Stimulated activated CD8-positive, alpha-beta memory T cell treated with anti-CD3 and anti-CD28 coated beads, Interleukin-12 subunit alpha, Interleukin-12 subunit beta, amount 100 ng/mL, for 1 hour (primary cell): ENCODE measurements at regions not wholly inside any gene's neighbourhood (a gene's known extent, or its start where the extent isn't known, plus 50 kb on each side); places are given as distances from the start of the nearest gene placed in this dataset.
"Not testable (repeated sequence)": the region's sequence is repeated elsewhere in the genome, so short reads cannot be mapped to it uniquely, and the experiment has no call there.

Experiments used
- DNase-seq: peaks from one replicate; pipeline ENCODE4 v3.0.0-alpha.2; 2020; ENCODE audit warnings: low read depth

DNA sequence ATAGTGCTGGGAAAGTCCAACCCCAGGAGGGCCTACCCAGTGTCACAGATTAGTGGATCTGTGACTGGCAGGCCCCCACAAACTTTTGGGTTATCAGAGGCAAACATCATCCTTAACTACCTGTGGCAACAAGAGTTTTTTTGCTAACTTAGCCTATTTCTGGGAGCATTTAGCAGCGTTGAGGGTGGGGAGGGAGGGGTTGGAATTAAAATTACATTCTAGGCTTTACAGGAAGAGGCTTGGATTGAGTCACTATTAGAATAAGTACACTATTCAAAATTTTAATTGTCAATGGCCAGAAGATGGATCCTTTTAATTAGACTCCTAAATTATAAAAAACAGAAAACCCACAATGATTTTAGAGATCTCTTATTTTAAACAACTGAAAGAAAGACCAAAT is 267.9 kb upstream of the NPSR1 start:
- no peak for DNase-seq

DNA sequence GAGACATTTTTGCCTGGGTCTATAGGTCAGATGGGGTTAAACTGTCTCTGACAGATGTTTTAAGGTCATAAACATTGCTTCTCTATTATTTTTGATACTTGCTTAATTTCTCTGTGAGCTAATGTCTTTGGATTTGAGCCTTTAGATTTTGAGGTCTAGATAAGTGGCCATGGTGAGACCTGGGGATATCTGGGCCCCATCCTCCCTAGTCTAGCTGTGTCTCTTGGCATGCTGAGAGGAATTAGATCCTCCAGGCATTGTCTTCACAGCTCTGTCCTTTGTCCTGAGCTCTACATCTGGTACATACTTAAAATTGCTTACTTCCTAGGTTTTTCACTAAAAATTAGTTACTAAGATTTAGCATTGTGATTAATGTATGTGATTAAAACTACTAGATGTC is 265.0 kb upstream of the NPSR1 start:
- DNase-seq, result no peak

DNA sequence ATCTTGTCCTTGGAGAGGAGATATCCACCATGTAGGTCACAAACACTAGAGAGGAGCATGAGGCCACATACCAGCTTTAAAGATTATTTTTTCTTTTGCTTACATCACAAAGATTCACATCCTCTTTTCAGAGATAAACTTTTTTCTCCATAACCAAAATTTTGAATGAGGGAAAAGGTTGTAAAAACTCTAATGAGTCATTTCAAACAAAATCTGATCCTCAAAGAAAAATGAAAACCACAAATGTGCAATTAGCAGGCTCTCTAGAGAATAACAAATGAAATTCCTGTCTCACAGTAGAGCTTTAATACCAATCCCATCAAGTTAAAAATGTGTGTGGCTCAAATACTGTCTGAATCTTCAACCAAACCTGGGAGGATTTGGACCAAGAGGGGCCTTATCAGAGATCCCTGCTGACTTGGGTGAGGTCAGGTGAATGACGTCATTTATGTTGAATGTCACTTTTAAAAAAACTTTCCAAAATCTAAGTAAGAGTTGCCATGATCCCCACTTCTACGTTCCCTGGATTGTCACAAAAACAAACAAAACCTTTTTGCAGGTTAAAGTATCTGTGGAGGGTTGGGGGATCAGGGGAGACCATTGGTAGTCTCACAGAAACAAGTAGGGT is 261.5 kb upstream of the NPSR1 start:
- no peak for DNase-seq

DNA sequence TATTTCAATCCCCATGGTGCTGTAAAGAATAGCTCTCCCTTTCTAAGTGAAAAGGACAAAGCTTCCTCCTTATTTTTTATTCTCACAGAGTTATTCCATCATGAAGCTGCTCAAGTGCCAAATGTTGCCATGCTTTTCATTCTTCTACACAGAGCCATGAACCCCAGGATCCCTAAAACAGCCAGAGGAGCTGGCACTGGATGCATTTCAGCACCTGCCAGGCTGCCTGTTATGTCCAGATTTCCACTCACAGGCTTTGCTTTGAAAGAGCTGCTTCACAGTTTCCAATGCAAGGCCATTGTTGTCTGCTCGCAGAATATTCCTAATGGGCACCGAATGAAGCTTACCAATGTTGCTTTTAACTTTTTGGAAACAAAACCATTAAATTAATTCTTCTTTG is 256.2 kb upstream of the NPSR1 start:
- no peak for DNase-seq

DNA sequence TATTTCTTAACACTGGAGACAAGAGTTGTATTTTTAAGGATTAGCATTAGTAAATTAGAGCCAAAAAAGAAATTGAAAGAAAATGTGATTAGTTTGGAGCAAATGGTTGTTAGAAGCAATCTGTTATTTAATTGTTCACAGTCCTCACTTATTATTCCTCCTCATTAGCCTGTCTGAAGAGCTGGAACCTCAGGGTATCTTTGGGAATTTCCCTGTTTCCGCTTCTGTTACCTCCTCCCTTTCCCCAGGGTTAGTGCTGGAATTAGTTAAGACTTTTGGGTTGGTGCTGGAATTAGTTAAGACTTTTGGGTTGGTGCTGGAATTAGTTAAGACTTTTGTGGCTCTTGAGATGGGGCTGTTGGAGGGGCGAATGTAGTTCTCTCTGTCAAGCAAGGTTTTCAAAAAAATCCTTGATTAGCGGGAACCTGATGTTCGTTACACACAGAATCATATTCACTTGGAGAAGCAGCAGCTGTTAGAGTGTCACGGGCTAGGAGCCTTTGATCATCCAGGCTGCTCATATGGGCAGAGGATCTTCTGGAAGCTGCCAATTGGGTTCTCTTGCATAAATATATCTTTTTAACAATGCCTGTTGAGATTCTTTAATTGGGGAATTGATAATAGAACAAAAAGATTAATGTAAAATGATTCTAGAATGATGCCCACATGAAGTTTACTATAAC is 251.0 kb upstream of the NPSR1 start:
- no peak for DNase-seq

DNA sequence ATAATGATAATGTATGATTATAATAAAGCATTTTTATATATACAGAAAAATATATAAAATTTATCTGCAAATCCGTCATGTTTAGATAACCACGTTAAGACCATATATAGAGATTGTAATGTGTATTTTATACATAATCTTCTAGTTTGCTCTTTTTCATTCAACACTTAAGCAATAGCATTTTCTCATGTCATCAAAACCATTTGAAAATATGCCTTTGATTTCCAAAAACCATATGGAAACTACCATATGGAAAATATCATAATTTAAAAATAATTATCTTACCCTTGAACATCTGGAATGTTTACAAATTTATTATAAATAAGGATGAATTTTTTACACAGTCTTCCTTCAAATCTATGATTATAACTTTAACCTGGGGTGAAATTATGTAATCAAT is 250.4 kb upstream of the NPSR1 start:
- DNase-seq, result no peak

DNA sequence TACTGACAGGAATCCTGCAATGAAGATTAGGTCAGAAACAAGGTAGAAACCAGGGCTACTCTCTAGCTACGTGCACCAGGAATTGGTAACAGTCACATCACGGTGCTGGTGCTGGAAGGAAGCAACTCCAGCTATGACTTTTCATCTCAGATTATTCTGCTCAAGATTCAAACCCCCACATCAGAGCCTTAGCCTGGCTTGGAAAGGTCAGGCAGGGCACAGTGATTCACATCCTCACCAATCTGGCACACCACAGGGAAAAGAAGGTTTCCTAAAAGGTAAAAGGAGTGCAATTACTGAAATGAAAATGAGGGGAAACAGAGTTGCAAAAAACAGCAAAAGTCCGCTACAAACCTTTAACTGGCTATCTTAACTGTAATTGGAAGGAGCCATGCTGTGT is 240.2 kb upstream of the NPSR1 start:
- no peak for DNase-seq

DNA sequence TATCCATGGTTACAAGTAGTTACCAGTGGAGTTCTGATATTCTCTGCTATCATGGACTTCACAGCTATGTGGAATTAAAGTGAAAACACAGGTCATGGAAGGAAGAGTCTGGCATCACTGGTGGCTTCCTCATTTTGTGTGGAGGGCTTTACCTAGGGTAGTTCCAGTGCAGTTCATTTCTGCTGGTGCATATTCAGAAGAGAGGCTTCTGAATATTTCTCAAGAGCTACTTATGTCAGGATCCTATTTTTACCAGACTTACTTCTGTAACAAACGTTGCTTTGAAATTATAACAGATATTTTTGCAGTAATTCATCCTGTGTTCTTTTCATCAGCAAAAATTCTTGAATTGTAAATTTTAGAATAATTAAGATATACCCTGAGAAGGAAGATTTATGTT is 236.5 kb upstream of the NPSR1 start:
- DNase-seq, result no peak

DNA sequence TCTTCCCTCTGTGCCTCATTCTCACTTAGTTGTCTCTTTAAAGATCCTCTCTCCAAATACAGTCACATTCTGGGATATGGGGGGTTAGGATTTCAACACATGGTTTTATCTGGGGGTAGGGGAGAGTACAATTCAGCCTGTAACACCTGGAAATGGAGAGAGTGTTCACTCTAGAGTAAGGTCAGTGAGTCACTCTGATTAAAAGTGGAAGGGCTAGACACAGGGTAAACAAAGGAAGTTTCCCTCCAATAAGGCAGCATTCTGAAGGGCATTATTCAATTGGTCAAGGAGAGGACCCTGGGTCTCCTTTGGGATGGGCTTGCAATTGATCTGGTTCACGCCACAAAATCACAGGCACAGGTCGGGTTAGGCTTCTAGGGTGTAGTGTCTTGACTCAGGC is 232.8 kb upstream of the NPSR1 start:
- no peak for DNase-seq

DNA sequence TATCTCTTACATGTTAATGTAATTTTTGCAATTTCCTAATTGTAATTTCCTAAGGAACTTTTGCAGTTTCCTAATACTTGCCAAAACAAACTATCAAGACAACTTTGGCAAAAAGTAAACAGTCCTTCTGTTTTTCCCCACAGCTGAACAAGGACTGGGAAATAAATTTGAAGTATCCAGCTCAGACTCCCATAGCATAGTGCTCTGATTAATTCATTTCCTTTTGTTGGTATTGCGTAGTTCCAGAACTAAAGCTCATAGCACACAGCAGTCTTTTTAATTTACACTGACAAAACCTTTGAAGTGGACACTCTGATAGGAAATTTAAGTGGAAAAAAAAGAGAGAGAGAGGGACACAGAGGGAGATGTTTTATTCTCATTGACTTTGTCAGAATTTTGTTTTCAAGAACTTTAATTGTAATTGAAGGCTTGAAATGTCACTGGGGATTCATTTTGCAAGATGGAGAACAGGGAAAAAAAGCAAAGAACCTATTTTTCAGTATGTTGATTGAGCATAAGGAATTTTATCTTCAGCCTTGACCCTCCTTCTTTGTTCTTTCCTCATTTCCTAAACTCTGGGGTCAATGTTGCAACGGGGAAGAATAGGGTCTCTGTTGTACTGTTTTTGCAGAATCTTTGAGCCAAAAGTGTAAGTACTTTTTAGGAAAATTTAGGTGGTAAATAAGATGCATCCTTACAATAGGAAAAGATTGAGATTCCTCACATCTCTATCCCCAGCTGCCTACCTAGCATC is 232.2 kb upstream of the NPSR1 start:
- DNase-seq, result no peak

DNA sequence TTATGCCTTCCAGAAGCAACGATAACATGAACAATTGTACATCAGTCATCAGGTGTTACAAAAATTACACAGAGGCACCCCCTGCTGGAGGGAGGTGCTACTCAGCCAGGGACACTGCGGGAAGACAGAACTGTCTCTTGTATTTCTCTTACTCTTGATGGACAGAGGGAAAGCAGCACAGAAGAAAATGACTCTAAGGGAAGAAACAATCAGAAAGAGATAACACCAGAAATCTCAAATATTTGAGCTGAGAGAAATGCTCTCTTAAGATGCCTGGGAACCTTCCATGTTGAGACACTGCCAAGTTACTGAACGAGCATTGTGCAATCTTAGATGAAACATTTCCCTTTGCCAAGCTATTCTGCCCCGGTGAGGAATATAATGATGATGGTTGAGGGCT is 227.6 kb upstream of the NPSR1 start:
- no peak for DNase-seq

DNA sequence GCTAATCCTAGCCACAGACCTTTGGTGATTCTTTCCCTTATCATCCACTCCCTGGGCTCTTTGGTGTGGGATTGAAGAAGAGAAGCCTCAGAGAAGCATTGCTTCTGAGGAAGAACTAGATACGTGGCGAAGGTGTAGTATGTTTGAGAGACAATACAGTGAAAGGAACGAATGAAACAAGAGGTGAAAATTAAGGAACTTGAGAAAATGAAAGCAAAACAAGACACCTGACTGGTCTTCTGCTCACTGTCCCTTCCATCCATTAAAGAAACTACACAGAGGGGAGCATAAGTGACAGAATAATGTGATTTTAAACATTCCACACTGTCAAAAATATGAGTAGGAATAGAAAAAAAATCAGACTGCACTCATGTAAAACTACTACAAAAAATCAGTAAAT is 219.6 kb upstream of the NPSR1 start:
- DNase-seq, result no peak

DNA sequence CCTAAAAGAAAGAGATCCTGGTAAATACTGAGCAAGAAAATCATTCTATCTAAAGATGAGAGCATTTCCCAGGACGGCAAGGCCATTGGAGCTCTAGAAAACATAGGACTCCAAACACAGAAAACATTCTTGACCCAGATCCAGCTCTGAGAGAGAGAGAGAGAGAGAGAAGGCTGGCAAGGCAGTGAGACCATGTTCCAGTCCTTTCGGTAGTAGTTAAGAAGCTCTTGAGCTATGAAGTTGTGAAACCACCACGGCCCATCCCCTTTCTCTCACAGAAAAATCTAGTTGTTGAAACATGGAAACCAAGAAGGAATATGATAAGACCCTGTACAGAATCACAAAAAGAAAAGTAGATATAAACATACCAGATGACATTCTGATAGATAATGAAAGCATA is 212.4 kb upstream of the NPSR1 start:
- DNase-seq, result no peak

DNA sequence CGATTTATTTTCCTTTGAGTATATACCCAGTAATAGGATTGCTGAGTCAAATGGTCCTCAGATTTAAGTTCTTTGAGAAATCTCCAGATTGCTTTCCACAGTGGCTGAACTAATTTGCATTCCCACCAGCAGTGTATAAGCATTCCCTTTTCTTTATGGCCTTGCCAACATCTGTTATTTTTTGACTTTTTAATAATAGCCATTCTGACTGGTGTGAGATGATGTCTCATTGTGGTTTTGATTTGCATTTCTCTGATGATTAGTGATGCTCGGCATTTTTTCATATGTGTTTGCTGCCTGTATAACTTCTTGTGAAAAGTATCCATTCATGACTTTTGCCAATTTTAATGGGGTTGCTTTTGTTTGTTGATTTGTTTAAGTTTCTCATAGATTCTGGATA is 209.5 kb upstream of the NPSR1 start:
- not testable (repeated sequence) for DNase-seq

DNA sequence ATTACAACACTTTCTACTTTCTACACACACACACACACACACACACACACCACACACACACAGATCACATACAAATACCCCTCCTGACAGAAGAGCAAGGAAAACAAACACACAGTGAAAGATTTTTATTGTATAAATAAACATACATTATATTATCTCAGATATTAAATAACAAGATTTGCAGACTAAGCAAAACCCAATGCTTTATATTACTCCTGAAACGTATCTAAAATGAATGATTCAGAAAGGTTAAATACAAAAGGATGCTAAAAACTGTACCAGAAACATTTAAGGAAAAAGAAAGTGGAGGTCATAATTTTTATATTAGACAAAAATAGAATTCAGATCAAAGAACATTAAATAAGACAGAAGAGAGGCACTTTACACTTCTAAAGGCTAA is 208.3 kb upstream of the NPSR1 start:
- no peak for DNase-seq

DNA sequence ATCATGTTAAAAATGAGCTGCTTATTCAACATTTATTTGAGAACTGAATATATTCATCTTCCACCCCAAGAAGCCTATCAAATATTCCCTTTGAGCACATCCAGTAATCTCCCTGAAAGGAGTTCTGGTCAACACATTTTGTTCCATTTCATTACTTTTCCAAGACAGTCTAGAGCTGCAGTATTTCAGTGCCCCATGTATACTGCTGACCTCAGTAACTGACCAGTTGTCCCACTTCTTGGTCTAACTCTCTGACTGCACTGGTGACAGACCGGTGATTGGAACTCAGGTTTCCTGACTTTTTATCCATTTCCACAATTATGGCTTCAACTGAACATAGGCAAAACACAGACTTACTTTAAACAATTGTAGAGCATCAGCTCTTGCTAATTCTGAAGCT is 206.8 kb upstream of the NPSR1 start:
- DNase-seq, result no peak

DNA sequence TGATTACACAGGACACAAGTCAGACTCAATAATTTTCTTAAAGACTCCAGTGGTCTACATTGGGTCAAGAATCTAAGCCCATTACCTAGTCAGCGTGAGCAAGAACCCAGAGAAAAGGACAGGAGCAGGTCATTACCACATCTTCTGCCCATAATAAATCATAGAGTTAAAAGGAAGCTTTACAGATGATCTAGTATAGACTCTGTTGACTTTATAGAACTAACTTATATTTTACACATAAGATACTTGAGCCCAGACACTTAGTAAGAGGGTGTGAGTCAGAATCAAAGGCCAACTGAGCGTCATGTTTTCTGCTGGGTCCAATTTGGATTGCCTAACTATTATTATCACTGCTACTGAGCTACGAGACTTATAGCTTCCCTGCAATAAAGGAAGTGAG is 206.1 kb upstream of the NPSR1 start:
- no peak for DNase-seq

DNA sequence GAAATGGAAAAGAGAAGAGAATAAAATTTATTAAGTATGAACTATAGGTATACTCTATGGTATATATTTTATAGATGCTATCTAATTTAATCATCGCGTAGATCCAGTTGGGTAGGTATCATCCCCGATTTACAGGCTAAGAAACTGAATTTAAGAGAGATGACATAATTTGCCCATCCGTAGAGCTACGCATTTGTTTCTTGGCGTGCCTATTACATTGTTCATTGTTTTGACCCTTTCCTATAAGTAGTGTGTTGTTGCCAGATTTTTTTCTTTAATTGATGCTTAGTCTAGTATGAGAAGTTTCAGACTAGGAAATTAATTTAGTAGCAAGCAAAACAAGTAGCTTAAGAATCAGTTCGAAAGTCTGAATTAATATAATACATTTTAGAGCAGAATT is 205.7 kb upstream of the NPSR1 start:
- DNase-seq, result no peak

DNA sequence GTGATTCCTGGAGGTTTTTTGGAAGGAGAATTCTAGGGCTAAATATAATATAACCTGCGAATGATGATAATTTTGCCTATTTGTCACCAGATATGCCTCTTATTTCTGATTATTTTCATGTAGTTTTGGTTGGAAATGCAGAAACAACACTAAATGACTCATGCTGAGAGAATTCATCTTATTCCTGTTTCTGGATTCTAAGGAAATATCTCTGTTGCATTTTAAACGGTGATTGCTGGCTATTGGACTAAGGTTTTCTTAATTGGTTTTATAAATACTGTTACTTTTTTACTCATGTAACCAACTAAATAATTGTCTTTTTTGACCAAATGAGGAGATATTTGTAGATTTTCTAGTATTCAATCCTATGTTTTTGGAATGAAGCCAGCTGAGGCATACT is 204.9 kb upstream of the NPSR1 start:
- DNase-seq, result no peak

DNA sequence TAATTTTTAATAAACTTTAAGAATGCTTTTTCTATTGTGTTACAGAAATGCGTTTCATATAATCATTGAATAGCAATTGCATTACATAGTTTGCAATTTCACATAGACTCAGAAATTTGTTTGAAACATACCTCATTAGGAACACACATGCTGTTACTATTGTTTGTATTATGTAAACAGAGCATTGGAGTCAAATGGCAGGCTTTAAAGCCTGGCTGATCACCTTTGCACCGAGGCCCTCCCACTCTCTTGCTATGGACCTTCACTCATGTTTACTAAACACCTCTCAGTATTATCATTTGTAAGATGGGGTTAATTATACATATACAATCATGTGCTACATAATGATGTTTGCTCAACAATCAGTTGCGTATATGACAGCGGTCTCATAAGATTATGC is 203.6 kb upstream of the NPSR1 start:
- DNase-seq, result no peak

DNA sequence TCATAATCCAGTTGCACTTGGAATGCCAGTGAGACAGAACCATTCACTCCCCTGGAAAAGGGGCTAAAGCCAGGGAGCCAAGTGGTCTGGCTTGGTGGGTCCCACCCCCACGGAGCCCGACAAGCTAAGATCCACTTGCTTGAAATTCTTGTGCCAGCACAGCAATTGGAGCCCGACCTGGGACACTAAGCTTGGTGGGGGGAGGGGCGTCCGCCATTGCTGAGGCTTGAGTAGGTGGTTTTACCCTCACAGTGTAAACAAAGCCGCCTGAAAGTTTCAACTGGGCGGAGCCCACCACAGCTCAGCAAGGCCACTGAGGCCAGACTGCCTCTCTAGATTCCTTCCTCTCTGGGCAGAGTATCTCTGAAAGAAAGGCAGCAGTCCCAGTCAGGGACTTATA is 200.7 kb upstream of the NPSR1 start:
- DNase-seq, result no peak

DNA sequence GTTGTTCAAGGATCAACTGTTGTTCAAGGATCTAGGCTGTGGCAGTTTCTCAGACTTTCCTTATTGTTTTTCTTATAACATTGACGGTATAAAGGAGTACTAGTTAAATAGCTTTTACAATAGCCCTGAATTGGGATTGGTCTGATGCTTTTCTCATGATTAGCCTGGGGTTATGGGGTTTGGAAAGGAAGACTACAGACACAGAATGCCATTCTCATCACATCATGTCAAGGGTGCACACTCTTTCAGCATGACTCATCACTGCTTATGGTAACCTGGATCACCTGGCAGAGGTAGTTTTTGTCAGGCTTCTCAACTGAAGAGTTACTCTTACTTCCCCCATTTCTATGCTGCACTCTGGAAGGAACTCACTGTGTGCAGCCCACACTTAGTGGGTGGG is 194.2 kb upstream of the NPSR1 start:
- DNase-seq, result no peak

DNA sequence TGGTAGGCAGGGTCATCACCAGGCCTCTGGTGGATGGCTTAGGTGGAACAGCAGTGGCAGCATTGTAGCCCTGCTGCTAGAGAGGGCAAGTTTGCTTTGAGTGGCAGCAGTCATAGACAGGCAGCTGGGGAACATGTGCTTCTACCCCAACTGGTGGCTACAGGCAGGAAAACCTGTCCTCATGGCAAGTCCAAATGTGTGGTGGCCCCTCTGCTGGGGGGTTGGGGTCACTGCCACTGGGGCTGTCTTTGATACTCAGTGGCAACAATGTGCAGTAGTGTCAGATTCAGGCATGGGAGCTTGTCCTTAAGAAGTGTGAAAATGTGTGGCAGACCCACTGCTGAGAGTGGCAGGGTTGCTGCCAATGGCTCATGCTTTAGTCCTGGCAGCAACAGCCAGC is 186.2 kb upstream of the NPSR1 start:
- no peak for DNase-seq

DNA sequence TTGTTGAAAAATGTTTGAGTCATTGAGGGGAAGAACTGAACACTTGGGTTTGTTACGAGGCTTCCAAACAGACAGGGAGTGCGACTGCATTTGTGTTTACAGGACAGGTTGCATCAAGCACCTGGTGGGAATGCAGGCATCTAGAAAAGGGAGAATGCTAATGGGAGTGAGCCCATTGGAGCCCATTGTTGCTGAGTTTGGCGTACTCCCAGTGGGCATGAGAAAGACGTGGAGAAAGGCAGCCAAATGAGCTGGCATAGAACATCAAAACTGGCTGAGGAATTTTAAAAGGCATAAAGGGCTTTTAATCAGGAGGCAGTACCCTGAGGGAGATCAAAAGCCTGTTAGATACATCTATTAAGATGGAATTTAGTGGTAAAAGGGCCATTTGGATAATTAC is 171.6 kb upstream of the NPSR1 start:
- DNase-seq, result no peak
